HL-60 (cell line): ENCODE measurements at regions not wholly inside any gene's neighbourhood (a gene's known extent, or its start where the extent isn't known, plus 50 kb on each side); places are given as distances from the start of the nearest gene placed in this dataset.

ENCODE experiments used
- GABPA ChIP-seq: IDR thresholded peaks from 2 replicates; pipeline ENCODE4 v1.6.1; 2012; ENCODE audit warnings: low read depth
- POLR2AphosphoS5 ChIP-seq: IDR thresholded peaks from 2 replicates; pipeline ENCODE4 v1.6.1; 2012; ENCODE audit warnings: low read depth
- TF ChIP-seq, protein P1 (sequence below): IDR thresholded peaks from one replicate; pipeline ENCODE4 v1.5.1; 2011; ENCODE audit warnings: low read length, control low read depth, inconsistent platforms; ENCODE audit not compliant: insufficient read depth

DNA sequence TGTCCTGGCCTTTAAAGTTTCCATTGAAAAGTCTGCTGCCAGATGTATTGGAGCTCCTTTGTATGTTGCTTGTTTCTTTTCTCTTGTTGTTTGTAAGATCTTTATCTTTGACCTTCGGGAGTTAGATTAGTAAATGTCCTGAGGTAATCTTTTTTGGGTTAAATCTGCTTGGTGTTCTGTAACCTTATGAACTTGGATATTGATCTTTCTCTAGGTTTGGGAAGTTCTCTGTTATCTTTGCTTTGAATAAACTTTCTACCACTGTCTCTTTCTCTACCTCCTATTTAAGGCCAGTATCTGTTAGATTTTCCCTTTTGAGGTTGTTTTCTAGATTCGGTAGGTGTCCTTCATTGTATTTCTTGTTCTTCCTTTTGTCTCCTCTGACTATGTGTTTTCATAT, 447.8 kb downstream of the FAM133A start:
- TF ChIP-seq, protein P1, sequence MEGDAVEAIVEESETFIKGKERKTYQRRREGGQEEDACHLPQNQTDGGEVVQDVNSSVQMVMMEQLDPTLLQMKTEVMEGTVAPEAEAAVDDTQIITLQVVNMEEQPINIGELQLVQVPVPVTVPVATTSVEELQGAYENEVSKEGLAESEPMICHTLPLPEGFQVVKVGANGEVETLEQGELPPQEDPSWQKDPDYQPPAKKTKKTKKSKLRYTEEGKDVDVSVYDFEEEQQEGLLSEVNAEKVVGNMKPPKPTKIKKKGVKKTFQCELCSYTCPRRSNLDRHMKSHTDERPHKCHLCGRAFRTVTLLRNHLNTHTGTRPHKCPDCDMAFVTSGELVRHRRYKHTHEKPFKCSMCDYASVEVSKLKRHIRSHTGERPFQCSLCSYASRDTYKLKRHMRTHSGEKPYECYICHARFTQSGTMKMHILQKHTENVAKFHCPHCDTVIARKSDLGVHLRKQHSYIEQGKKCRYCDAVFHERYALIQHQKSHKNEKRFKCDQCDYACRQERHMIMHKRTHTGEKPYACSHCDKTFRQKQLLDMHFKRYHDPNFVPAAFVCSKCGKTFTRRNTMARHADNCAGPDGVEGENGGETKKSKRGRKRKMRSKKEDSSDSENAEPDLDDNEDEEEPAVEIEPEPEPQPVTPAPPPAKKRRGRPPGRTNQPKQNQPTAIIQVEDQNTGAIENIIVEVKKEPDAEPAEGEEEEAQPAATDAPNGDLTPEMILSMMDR, result no peak
- no peak for TF ChIP-seq POLR2AphosphoS5
- TF ChIP-seq GABPA, result no peak
